HG03135 (cell line): ENCODE measurements at regions not wholly inside any gene's neighbourhood (a gene's known extent, or its start where the extent isn't known, plus 50 kb on each side); places are given as distances from the start of the nearest gene placed in this dataset.
A peak's percentile ranks its signal among the peaks of the same experiment; 100 is the strongest.

ENCODE experiments used
- ATAC-seq: cut with Tn5 transposase; IDR thresholded peaks from one replicate; pipeline ENCODE4 v1.9.1; 2021; ENCODE audit warnings: mild to moderate bottlenecking, moderate library complexity; ENCODE audit not compliant: unreplicated experiment

GRCh38 chr12:85504164-85504563 lies 224.1 kb downstream of the ALX1 start:
- no peak for ATAC-seq

DNA sequence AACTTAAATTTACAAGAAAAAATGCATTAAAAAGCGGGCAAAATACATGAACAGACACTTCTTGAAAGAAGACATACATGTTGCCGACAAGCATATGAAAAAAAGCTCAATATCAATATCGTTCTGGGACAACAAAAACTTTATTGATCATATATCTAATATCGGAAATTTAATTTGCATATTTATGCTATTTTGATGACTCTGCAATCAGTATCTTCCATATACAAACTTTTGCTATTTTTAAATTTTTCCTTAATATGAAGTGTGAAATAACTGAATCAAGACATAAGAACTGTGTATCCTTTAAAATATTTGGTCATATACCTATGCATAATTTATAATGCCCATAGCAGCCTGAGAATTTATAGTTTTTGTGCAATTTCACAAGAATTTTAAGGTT lies 224.6 kb downstream of the ALX1 start:
- no peak for ATAC-seq

GRCh38 chr12:85507456-85507855 lies 227.4 kb downstream of the ALX1 start:
- ATAC-seq: no peak

DNA sequence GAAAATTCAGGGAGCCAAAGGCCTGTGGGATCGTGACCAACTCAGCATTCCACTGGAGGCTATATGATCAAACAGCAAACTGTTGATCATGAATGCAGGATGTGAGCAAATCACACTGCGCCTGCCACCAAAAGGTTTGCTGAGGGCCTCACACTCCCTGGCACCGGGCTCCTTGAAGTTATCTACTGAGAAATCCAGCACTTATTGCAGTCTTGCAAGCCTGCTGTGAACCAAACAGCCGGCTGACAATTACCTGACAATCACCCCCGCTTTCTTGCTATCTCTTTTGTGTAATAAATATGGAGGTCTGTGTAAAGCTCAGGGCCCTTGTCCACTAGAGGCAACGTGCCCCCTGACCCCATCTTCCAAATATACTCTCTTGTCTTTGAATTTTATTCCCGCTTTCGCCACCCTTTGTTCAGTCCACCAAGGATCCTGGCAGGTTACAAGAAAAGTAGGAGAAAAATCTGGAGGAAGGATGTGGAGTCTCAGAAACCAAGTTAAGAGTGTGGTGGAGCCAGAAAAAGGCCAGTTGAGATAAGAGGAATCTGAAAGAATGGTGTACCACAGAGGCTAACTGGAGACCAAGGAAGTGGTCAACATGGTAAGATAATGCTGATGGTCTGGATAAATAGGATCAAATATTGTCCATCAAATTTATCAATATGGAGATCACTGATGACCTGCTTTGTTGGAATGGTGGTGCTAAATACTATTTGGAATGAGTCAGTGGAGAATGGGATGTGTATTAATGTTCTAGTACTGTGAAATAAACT lies 229.2 kb downstream of the ALX1 start:
- ATAC-seq: peak; percentile 29

DNA sequence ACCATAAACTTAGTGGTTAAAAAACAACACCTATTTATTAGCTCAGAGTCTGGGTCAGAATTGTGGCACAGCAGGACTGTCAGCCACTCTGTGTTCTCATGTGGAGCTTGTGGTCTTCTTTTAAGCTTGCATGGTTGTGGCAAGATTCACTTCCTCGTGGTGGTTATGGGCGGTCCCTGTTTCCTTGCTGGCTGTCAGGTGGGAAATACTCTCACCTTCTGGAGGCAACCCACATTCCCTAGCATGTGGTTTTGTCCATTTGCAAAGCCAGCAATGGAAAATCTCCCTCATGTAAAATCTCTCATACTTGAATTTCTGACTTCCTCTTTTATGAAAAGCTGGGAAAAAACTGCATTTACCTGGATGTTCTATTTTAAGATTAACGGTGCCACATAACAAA lies 229.8 kb downstream of the ALX1 start:
- ATAC-seq: peak; percentile 98

- ATAC-seq: no peak
These were observed 236.0 kb downstream of the ALX1 start for GRCh38 chr12:85516039-85516438.

DNA sequence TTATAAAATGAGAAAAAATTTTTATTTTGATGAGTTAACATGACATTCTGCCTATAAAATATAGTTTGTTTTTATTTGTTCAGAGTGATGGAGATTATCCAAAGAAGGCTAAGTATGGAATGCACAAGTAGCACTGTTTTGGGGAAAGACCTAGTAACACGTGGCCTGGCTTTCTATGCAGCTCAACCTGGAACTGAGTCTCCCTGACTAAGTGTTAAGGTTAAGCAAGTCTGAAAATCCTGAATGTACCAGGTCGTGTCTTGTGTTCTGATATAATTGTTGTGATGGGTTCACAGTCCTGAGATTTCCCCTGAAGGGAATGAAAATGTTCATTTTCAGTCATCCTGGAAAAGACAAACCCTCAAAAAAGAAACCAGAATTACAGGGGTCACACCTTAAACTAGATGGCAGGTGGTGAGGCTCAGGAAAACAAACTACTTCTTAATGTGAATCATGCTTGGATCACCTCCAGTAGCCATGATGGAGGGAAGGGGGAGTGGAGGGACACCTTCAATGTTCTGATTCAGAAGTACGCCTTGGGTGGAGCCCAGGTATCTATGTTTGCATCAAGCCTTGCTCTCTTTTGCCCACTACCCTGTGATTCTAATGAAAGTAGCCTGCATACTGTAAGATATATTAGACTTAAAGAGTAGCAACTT lies 236.8 kb downstream of the ALX1 start:
- no peak for ATAC-seq

GRCh38 chr12:85519163-85519562 lies 239.1 kb downstream of the ALX1 start:
- ATAC-seq: no peak

- no peak for ATAC-seq
These were observed 243.2 kb downstream of the ALX1 start for GRCh38 chr12:85523197-85523596.

DNA sequence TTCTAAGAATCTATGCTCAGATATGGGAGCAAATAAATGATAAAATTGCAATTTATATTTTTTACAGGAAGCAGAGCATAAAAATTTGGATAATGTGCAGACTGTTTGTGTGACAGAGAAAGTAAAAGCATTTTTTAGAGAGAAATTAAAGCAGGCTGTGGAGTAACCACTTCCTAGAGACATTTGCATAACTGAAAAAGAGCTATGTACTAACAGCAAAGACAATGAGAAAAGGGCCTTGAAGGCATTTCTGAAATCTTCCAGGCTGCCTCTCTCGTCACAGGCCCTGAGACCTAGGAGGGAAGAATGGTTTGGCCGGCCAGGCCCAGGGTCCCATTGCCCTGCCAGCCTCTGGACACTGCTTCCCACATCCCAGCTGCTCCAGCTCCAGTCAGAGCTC lies 247.2 kb downstream of the ALX1 start:
- peak; percentile 70 for ATAC-seq

- ATAC-seq: no peak
These were observed 249.9 kb downstream of the ALX1 start for GRCh38 chr12:85529896-85530295.

DNA sequence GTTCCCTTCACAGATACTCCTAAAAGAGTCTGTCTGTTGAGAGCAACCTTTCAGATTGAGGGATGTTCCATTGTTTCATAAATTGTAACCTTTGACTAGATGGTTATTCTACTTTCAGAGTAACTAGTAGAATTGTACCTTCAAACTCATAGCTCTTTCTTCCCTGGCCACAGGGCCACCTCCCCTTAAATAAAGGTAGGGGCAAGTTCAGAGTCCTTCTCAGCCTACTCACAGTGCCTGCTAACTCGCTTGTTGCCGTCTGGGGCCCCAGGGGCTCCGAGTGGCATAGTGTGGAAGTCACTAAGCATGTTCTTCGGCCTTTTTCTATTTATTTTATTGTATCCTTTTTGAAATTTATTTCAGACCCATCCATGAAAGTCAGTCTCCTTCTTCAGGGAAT lies 250.4 kb downstream of the ALX1 start:
- no peak for ATAC-seq

- ATAC-seq: peak; percentile 97
These were observed 251.3 kb downstream of the ALX1 start for GRCh38 chr12:85531341-85531740.

GRCh38 chr12:85549640-85550039 lies 269.6 kb downstream of the ALX1 start:
- no peak for ATAC-seq

DNA sequence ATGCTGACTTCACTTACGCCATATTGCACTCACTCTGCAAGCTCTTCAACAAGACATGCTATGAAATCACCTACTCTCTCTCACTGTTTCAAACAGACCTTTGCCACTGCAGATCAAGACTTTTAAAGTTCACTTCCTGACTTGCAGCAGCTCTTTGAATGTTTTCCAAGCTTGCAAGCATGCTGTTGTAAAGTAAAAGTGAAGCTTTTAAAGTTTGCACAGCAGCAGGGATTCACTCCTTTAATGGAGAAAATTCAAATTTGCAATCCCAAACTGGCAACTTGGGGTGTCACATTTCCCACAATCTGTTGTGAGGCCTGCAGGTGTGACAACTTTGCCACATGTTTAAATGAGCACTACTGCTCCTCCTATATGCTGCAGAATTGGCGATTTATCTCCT lies 270.9 kb downstream of the ALX1 start:
- ATAC-seq: no peak

DNA sequence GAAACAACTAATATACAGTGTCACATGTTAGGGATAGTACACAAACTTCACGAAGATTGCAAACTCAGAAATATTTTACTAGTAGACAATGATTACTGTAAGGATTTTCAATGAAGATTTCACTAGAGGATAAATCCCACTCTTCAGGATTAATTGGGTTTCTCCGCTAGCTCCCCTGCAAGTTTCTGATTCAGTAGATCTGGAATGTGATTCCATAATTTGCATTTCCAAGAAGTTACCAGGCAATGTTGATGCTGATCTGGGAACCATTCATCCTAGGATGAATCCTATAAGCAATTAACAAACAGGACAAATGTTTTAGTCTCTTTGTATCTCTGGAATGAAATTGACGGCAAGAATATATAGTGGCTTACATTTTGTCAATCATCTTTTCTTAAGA lies 272.4 kb downstream of the ALX1 start:
- no peak for ATAC-seq

- ATAC-seq: no peak
These were observed 277.8 kb downstream of the ALX1 start for GRCh38 chr12:85557850-85558249.

DNA sequence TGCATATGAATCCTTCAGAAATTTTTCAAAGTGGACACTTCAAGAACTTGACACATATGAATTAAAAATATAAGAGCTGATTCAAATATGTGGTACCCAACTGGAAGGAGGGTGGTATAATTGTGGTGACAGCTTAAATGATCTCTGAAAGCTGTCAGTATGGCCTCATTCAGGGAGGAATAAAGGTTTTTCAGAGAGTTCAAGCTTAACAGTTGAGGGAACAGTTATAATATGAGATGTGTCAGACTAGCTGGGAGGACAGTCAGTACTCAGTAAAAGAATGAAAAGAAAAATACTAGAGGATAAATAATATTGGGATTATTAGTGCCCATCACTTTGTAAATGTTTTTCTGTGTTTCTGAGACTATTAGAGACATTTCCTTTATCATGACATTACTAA lies 277.5 kb downstream of the RASSF9 start:
- ATAC-seq: no peak

DNA sequence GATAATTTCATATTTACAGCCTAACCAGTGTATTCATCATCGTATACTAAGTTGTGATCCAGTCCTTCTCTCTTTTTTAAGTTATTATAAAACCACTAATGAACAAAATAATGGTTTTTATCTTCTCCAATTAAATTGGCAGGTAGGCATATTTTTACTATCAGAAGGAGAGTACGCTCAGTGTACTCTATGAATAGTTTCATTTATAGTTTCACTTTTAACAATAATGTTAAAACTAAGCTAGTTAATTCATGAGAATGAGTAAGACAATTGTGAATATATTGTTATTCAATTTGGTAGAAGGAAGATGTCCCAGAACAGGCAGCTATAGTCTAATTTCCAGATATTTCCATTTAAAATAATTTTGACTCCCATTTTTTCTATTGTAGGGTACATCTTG lies 277.1 kb downstream of the RASSF9 start:
- no peak for ATAC-seq

DNA sequence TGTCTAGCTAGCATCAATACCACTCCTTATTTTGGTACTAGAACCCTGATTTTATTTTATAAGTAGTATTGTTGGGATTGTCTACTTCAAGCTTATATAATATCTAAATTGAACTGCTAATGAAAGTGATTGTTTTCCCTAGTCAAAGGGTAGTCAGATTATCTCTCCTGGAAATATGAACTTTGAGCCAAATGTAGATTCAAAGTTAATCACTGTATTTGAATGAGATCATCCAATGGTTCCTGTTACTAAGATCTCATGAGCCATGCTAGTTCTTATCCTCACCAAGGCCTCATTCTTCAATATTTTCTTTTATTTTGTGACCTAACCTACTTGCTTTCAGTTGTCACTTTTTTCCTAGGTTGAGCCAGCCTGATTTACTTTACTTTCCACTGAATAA lies 276.7 kb downstream of the RASSF9 start:
- no peak for ATAC-seq

DNA sequence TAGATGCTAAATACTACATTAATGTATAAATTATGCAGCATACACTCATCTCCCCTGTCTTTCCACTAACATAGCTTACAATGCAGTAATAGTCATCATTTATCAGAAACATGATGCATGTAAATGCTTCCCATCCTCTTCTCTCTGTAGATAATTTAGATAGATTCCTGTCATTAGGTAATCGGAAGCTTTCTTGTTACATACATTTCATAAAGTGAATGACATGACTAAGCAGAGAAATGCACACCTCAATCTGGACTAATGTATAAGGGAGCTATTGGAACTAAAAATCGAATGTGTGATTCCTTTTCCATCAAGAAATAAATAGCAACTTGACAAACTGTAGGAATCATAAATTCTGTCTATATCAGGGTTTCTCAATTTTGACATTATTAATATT lies 273.4 kb downstream of the RASSF9 start:
- no peak for ATAC-seq

GRCh38 chr12:85564786-85565185 lies 271.4 kb downstream of the RASSF9 start:
- ATAC-seq: no peak
